ENCODE measurements at regions not wholly inside any gene's neighbourhood (a gene's known extent, or its start where the extent isn't known, plus 50 kb on each side); places are given as distances from the start of the nearest gene placed in this dataset.

DNA sequence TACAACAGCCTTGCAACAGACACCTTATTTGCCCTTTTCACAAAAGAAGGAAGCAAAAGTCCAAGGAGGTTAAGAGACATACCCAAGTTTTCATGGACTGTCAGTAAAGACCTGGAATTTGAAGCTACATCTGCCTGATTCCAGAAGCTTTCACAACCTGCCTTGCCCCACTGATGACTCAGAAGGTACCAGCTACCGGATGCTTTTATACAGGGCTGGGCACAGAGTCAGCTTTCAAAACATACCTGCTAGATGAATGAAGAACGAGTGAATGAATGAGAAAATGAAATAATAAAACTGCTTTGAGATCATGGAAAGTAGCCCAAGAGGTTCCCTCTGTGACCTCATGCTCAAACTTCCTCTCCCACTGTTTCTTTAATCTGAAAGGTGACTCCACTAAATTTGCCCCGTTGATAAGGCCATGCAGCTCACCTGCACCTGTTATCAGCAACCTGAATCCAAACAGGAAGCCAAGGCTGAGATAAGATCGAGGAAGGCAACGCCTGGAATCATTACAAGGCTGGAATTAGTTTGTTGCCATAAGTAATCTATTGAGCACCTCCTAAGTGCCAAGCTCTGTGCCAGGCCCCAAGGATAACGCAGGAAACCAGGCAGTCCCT is 151.5 kb downstream of the WDR11 start:
- Histone ChIP-seq H3K27me3 (ENCODE audit: control insufficient read depth, insufficient read depth, low read length) (no peaks in the 10 kb centered on the region), H3K36me3 (ENCODE audit: control insufficient read depth, insufficient read depth, low read length) (no peaks in the 10 kb centered on the region), H3K4me3 (ENCODE audit: low read depth, low read length) (no peak overlapping the region)
- TF ChIP-seq, protein P1, sequence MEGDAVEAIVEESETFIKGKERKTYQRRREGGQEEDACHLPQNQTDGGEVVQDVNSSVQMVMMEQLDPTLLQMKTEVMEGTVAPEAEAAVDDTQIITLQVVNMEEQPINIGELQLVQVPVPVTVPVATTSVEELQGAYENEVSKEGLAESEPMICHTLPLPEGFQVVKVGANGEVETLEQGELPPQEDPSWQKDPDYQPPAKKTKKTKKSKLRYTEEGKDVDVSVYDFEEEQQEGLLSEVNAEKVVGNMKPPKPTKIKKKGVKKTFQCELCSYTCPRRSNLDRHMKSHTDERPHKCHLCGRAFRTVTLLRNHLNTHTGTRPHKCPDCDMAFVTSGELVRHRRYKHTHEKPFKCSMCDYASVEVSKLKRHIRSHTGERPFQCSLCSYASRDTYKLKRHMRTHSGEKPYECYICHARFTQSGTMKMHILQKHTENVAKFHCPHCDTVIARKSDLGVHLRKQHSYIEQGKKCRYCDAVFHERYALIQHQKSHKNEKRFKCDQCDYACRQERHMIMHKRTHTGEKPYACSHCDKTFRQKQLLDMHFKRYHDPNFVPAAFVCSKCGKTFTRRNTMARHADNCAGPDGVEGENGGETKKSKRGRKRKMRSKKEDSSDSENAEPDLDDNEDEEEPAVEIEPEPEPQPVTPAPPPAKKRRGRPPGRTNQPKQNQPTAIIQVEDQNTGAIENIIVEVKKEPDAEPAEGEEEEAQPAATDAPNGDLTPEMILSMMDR (IDR thresholded peaks at IDR 0.05; ENCODE audit: insufficient read depth, low read length, poor library complexity, severe bottlenecking), result no peak
- no peak for DNase-seq (ENCODE audit: low read depth)

DNA sequence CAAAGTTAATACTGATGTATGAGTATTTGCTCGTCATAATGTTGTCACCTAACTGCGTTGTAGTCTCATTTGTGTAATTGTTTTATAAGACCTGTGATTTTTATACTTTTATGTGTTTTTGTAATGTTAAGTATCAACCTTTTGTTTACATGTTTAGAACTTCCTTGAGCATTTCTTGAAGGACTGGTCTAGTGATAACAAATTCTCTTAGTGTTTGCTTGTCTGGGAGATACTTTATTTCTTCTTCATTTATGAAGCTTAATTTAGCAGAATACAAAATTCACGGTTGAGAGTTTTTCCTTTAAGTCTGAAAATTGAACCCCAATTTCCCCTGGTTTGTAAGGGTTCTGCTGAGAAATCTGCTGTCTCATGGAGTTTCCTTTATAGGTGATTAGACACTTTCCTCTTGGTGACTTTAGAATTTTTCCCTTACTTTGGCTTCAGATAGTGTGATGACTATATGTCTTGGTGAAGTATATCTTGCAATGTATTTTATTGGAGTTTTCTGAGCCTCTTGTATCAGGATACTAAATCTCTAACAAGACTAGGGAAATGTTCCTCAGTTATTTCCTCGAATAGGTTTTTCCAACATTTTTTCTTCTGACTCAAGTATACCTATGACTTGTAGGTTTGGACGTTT is 154.9 kb downstream of the WDR11 start:
- DNase-seq (ENCODE audit: low read depth), result no peak
- no peaks in the 10 kb centered on the region for H3K27me3 ChIP-seq (ENCODE audit: control insufficient read depth, insufficient read depth, low read length)
- no peaks in the 10 kb centered on the region for H3K36me3 ChIP-seq (ENCODE audit: control insufficient read depth, insufficient read depth, low read length)
- no peak overlapping the region for H3K4me3 ChIP-seq (ENCODE audit: low read depth, low read length)
- TF ChIP-seq, protein P1 (IDR thresholded peaks at IDR 0.05; ENCODE audit: insufficient read depth, low read length, poor library complexity, severe bottlenecking), result no peak

DNA sequence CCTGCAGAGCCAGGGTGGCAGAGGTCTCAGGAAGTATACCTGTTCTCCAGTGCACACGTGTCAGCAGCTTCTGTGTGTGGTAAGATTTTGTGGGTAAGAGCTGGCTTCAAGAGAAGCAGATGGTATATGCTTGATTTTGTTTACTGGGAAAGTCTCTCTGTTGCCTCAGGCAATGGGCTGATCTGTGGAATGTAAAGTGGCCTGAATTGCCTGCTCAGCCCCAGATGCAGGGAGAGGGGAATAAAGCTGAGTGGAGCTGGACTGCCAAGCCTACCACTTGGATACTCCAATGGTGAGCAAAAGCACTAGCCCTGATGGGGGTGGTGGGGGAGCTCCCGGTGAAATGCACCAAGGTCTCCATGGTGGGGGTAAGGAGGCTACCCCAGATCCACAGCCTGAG is 156.1 kb downstream of the WDR11 start:
- H3K4me3 ChIP-seq (ENCODE audit: low read depth, low read length), result no peak overlapping the region
- no peaks in the 10 kb centered on the region for H3K36me3 ChIP-seq (ENCODE audit: control insufficient read depth, insufficient read depth, low read length)
- DNase-seq (ENCODE audit: low read depth), result no peak
- TF ChIP-seq, protein P1 (IDR thresholded peaks at IDR 0.05; ENCODE audit: insufficient read depth, low read length, poor library complexity, severe bottlenecking), result no peak
- H3K27me3 ChIP-seq (ENCODE audit: control insufficient read depth, insufficient read depth, low read length), result no peaks in the 10 kb centered on the region

DNA sequence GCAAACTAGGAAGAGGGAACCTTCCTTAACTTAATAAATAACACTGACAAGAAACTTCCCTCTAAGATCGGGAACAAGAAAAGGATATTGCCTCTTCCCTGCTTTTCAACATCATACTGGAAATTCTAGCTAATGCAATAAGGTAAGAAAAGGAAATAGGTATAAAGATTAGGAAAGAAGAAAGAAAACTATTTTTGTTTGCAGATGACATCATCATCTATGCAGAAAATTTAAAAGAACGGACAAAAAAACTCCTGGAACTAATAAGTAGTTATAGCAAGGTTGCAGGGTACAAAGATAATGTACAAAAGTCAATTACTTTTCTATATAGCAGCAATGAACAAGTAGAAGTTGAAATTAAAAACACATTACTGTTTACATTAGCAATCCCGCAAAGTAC is 164.8 kb downstream of the WDR11 start:
- TF ChIP-seq, protein P1 (IDR thresholded peaks at IDR 0.05; ENCODE audit: insufficient read depth, low read length, poor library complexity, severe bottlenecking), result no peak
- no peak overlapping the region for H3K4me3 ChIP-seq (ENCODE audit: low read depth, low read length)
- H3K27me3 ChIP-seq (ENCODE audit: control insufficient read depth, insufficient read depth, low read length), result no peaks in the 10 kb centered on the region
- no peaks in the 10 kb centered on the region for H3K36me3 ChIP-seq (ENCODE audit: control insufficient read depth, insufficient read depth, low read length)
- DNase-seq (ENCODE audit: low read depth), result no peak

DNA sequence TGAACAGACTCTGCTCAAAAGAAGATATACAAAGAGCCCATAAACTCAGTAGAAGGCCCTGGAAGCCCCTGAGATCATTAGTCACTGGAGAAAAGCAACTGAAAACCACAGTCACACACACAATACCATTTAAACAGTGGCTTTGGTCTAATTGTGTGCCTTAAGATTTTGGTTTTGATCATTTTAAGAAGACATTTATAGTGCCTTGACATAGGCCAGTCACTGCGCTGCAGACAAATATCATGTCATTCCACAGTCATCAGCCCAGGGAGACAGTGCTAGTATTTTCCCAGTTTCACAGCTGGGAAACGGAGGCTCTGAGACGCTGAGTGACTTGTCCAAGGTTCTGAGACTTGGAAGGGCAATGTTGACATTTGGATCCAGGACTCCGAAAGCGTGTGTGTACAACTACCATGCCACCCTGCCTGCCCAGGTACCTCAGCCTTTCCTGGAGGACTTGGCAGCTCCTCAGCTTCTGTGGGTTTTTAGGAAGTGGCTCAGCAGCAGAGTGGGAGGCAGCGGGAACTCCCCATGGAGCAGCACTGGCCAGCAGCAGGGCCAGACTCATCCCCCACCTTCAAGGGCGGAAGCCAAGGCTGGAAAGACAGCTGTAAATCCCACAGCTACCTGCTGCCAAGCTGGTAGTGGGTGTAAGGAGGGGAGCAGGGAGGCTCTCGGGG is 173.9 kb downstream of the WDR11 start:
- TF ChIP-seq, protein P1 (IDR thresholded peaks at IDR 0.05; ENCODE audit: insufficient read depth, low read length, poor library complexity, severe bottlenecking), result no peak
- Histone ChIP-seq H3K27me3 (ENCODE audit: control insufficient read depth, insufficient read depth, low read length) (no peaks in the 10 kb centered on the region), H3K4me3 (ENCODE audit: low read depth, low read length) (no peak overlapping the region), H3K36me3 (ENCODE audit: control insufficient read depth, insufficient read depth, low read length) (no peaks in the 10 kb centered on the region)
- no peak for DNase-seq (ENCODE audit: low read depth)

Measured in kidney epithelial cell (primary cell).